ENCODE measurements at regions not wholly inside any gene's neighbourhood (a gene's known extent, or its start where the extent isn't known, plus 50 kb on each side); places are given as distances from the start of the nearest gene placed in this dataset.
"Not testable (repeated sequence)": the region's sequence is repeated elsewhere in the genome, so short reads cannot be mapped to it uniquely, and the experiment has no call there.

DNA sequence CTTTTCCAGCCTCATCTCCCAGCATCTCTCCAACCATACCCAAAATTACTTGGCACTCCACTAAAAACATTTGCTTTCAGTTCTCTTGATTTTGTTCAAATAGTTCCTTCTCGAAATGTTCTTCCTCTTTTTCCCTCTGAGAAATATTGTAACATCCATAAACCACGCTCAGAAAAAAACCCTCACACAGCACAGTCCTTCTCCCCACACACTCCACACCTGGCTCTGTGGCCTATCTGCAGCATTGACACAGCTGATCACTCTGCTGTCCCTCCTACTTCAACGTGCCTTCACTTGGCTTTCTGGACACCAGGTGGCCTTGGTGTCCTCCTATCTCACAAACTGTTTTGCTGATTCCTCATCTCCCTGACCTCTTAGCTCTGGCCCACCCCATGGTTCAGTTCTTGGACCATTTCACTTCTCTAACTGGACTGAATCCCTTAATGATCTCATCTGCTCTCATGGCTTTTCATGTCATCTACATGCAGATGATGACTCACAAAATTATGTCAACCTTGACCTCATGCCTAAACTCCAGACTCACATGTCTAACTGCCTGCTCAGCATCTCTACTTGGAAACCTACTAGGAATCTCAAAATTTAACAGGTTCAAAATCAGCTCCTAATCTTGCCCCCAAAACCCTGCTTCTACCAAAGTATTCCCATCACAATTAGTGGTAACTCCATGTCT is 93.3 kb downstream of the TRIM42 start:
- WGBS, 2 donors: 61 to 69% methylated on average over 3 of the region's 3 CpGs
- TF ChIP-seq POLR2A (IDR thresholded peaks at IDR 0.05): no peak
- TF ChIP-seq, protein P1, sequence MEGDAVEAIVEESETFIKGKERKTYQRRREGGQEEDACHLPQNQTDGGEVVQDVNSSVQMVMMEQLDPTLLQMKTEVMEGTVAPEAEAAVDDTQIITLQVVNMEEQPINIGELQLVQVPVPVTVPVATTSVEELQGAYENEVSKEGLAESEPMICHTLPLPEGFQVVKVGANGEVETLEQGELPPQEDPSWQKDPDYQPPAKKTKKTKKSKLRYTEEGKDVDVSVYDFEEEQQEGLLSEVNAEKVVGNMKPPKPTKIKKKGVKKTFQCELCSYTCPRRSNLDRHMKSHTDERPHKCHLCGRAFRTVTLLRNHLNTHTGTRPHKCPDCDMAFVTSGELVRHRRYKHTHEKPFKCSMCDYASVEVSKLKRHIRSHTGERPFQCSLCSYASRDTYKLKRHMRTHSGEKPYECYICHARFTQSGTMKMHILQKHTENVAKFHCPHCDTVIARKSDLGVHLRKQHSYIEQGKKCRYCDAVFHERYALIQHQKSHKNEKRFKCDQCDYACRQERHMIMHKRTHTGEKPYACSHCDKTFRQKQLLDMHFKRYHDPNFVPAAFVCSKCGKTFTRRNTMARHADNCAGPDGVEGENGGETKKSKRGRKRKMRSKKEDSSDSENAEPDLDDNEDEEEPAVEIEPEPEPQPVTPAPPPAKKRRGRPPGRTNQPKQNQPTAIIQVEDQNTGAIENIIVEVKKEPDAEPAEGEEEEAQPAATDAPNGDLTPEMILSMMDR (IDR thresholded peaks at IDR 0.05): no peak
- Histone ChIP-seq H3K9me3 (no peaks in the 10 kb centered on the region), H3K36me3 (no peaks in the 10 kb centered on the region), H3K27ac (no peak overlapping the region), H3K27me3 (no peaks in the 10 kb centered on the region), H3K4me1 (no peaks in the 10 kb centered on the region), H3K4me3 (no peak overlapping the region)
- no peak for DNase-seq
- intact Hi-C loops (cut with DNase I): no loop called here

DNA sequence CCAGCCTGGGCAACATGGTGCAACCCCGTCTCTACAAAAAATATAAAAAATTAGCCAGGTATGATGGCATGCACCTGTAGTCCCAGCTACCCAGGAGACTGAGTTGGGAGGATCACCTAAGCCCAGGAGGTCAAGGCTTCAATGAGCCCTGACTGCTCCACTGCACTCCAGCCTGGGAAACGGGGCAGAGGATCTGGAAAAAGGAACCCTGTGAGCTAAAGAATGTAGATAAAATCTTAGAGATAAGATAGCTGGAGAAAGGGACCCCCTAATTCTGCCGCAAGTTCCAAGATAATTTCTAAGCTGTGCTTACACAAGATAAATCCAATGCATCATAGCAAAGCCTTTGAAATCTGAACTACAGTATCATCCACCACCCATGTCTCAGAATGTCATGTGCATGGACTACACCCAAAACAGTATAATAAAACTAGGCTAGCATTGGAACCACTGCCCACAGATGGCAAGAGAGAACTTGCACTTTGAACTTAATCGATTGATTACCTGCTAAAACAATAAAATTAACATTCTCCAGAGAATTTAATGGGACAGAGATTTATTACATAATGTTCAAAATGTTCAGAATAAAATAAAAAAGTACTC is 99.9 kb downstream of the TRIM42 start:
- WGBS, 2 donors: 40 to 54% methylated on average over 4 of the region's 4 CpGs

GRCh38 chr3:140791368-140791767 is 113.5 kb downstream of the TRIM42 start:
- intact Hi-C loops (cut with DNase I): no loop called here
- no peaks in the 10 kb centered on the region for H3K4me1 ChIP-seq
- H3K9me3 ChIP-seq: peaks cover 0 to 8% (median 6%) of the 10 kb centered on the region in 3 donors
- DNase-seq: no peak
- TF ChIP-seq POLR2A (IDR thresholded peaks at IDR 0.05): no peak
- TF ChIP-seq, protein P1 (IDR thresholded peaks at IDR 0.05): no peak
- no peak overlapping the region for H3K27ac ChIP-seq
- H3K36me3 ChIP-seq: no peaks in the 10 kb centered on the region
- WGBS, 2 donors: 80 to 88% methylated on average over 3 of the region's 3 CpGs
- H3K27me3 ChIP-seq: no peaks in the 10 kb centered on the region
- H3K4me3 ChIP-seq: no peak overlapping the region

More for the DNA sequence above, 99.9 kb downstream of the TRIM42 start:
- DNase-seq: no peak
- Histone ChIP-seq H3K27ac (no peak overlapping the region), H3K36me3 (no peaks in the 10 kb centered on the region), H3K9me3 (no peaks in the 10 kb centered on the region), H3K4me3 (no peak overlapping the region), H3K27me3 (no peaks in the 10 kb centered on the region), H3K4me1 (no peaks in the 10 kb centered on the region)
- intact Hi-C loops (cut with DNase I): no loop called here
- TF ChIP-seq POLR2A (IDR thresholded peaks at IDR 0.05): no peak
- TF ChIP-seq, protein P1 (IDR thresholded peaks at IDR 0.05): no peak

- Histone ChIP-seq H3K9me3 (peaks cover 0 to 8% (median 6%) of the 10 kb centered on the region in 3 donors), H3K4me1 (no peaks in the 10 kb centered on the region), H3K27me3 (no peaks in the 10 kb centered on the region), H3K27ac (no peak overlapping the region), H3K36me3 (no peaks in the 10 kb centered on the region), H3K4me3 (no peak overlapping the region)
- intact Hi-C loops (cut with DNase I): no loop called here
- WGBS, 2 donors: 39 to 70% methylated on average over 3 of the region's 3 CpGs
- TF ChIP-seq, protein P1 (IDR thresholded peaks at IDR 0.05): no peak
- no peak for TF ChIP-seq POLR2A (IDR thresholded peaks at IDR 0.05)
- DNase-seq: no peak
These were observed 116.6 kb downstream of the TRIM42 start for GRCh38 chr3:140794507-140794906.

- H3K36me3 ChIP-seq; DNase-seq; H3K4me3 ChIP-seq; H3K27ac ChIP-seq; intact Hi-C loops (cut with DNase I); H3K27me3 ChIP-seq; H3K4me1 ChIP-seq: not testable (repeated sequence)
- H3K9me3 ChIP-seq: peaks cover 0 to 13% (median 4%) of the 10 kb centered on the region in 3 donors
- 0 to 10% methylated on average over 1 of the region's 1 CpG for WGBS, 2 donors
These were observed 125.0 kb downstream of the TRIM42 start for GRCh38 chr3:140802898-140803297.

Measured in esophagus squamous epithelium (tissue), 5 donors.